HG02798 (cell line): ENCODE measurements at regions not wholly inside any gene's neighbourhood (a gene's known extent, or its start where the extent isn't known, plus 50 kb on each side); places are given as distances from the start of the nearest gene placed in this dataset.
"Not testable (repeated sequence)": the region's sequence is repeated elsewhere in the genome, so short reads cannot be mapped to it uniquely, and the experiment has no call there.

Experiments used
- ATAC-seq: cut with Tn5 transposase; IDR thresholded peaks from one replicate; pipeline ENCODE4 v1.9.1; 2021; ENCODE audit warnings: mild to moderate bottlenecking; ENCODE audit not compliant: unreplicated experiment, poor library complexity

- no peak for ATAC-seq
Measured at GRCh38 chr18:60021556-60021955, 121.8 kb downstream of the PMAIP1 start.

DNA sequence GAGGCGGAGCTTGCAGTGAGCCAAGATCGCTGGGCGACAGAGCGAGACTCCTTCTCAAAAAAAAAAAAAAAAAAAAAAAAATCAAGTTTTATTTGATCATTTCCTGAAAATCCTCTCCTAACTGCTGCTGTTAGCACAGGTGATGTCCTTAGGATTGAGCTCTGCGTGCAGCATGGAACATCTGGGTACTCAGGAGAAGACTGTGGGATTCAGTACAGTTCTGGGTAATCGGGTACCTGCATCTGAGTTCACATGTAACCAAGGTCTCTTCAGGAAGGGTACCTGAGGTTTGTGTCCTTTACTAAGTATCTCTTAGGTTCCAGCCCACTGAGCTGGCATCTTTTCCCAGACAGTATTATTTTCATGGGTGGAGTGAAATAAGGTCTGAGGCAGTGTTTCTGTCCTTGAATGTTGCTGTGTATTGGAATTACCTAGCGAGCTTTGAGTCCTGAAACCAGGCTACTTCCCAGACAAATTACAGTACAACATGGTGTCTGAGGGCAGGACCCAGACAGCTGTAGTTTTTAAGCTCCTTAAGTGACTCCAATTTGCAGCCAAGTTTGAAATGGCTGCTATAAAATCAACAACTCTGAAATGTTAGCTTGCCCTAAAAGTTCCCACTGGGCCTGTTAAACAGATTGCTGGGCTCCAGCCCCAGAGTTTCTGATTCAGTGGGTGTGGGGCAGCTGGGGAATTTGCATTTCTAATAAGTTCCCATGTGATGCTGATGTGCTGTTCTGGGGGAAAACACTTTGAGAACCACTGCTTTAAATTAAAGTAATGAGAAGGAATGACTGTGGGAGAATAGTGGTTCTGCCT, 120.5 kb downstream of the PMAIP1 start:
- ATAC-seq, result no peak

DNA sequence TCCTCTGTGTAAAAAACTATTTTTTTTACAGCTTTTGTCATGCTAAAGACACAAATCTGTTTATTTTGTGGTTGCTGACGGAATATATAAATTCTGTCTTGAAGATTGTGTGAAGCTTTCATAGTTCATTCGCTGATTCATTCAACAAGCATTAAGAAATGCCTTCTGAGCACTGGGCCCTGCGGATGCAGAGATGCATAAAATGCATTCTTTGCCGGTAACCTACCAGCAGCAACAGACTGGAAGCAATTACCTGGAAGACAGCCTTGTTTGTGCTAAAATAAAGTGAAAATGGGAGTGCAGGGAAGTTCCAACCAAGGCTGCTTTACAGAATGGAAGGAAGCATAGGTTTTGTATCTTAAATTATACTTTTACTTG, 119.7 kb downstream of the PMAIP1 start:
- no peak for ATAC-seq

DNA sequence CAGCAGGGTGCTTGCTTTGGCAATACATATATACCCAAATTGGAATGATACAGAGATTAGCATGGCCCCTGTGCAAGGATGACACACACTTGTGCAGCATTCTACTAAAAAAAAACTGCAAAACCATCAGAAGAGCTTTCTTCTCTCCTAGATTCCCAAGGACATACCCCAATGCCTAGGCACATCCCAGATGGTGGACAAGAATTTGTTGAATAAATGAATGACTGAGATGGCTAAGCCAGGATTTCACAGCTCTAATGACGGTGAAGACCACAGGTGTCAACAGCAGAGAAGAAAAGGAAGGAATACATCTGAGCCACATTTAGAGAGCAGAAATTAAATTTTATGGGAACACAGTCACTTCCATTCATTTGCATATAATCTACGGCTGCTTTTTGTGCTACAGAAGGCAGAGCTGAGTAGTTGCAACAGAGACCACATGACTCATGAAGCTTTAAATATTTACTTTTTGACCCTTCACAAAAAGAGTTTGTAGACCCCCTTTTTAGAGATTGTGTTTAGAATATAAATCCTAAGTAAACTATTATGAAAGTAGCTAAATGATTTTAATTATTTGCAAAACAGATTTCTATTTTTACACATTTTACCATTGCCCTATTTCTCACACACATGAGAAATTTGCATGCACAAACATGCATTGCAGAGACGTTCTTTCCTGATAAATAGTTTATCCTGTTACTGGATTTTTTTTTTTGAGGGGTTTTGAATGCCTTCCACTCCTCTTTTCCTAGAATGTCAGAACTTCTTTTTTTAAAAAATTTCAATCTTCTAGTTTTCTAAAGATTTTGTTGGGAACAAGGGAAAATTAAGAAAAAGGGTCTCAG, 119.0 kb downstream of the PMAIP1 start:
- no peak for ATAC-seq

DNA sequence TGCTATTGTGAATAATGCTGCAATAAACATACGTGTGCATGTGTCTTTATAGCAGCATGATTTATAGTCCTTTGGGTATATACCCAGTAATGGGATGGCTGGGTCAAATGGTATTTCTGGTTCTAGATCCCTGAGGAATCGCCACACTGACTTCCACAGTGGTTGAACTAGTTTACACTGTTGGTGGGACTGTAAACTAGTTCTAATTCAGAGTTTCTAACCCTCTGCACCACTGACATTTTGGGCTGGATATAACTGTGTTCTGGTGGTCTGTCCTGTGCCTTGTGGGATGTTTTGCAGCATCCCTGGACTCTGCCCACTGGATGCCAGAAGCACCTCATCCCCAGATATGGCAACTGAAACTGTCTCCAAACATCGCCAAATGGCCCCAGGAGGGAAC, 118.3 kb downstream of the PMAIP1 start:
- not testable (repeated sequence) for ATAC-seq

DNA sequence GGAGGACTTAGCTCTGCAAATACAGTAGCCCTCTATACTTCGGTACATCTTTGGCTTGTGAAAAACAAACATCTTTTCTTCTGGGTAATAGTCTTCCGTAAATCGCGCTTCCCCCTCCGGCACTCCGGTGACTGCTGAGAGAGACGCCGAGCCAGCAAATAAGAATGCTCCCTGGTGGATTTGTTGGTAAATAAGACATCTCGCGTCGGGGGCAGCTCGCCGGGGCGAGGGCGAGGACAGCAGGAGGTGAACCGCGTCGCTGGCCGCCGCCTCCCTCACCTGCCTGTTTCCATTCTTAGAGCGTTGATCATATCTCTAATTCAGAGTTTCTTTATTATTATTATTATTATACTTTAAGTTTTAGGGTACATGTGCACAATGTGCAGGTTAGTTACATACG, 117.6 kb downstream of the PMAIP1 start:
- ATAC-seq, result no peak

GRCh38 chr18:60015826-60016225, 116.0 kb downstream of the PMAIP1 start:
- not testable (repeated sequence) for ATAC-seq

DNA sequence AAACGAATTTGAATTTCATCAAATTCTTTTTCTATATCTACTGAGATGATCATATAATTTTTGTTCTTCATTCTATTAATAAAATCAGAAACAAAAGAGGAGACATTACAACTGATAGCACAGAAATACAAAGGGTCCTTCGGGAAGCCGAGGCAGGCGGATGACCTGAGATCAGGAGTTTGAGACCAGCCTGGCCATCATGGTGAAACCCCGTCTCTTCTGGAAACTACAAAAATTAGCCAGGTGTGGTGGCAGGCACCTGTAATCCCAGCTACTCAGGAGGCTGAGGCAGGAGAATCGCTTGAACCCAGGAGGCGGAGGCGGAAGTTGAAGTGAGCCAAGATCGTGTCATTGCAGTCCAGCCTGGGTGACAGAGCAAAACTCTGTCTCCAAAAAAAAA, 113.4 kb downstream of the PMAIP1 start:
- not testable (repeated sequence) for ATAC-seq

GRCh38 chr18:60010984-60011383, 111.2 kb downstream of the PMAIP1 start:
- no peak for ATAC-seq

DNA sequence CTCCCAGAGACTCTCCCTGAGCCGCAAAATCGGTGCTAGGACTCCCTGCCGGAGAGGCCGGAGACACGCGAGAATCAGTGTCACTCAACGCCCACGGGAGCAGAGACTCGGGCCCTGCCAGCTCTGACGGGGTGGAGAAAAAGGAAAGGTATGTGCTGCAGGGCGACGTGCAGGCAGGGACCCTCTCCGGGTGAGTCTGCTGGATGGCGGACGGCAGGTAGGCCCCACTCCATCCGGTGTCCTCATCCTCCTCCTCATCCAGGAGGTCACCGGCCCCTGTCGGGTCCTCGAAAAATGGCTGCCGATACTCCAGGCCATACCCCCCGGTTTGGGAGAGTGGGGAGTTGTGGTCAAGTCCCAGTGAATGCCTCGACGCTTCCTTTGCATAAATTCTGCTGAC, 110.7 kb downstream of the PMAIP1 start:
- no peak for ATAC-seq

- no peak for ATAC-seq
Measured at GRCh38 chr18:60007661-60008060, 107.9 kb downstream of the PMAIP1 start.

- no peak for ATAC-seq
Measured at GRCh38 chr18:60003610-60004185, 103.9 kb downstream of the PMAIP1 start.

DNA sequence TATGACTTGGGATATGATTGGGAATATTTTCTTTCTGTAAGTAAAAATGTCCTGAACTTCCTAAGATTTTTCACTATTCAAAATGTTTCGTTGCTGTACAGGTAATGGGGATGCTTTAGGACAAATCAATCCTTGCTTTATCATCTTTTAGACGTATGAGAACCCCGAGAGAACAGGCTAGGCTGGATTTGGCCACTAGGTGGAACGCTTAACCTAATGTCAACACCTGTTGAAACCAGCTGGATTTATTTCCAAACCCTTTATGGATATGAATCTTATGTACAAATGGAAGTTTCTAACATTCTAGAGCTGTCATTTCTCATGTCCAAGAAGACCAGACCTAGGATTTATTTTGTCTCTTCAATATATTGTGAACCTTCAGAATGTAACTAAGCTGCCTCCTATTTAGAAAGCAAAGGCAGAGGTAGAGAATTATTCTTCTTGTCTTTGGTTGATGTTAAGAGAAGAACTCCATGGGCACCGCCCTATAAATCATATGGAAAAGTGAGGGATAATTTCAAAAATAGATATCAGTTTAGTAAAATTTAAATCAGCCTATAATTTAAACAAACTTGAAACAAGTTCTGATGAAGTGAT, 96.7 kb downstream of the PMAIP1 start:
- ATAC-seq, result peak; percentile 78

- ATAC-seq, result peak; percentile 63
Measured at GRCh38 chr18:59994357-59994756, 94.6 kb downstream of the PMAIP1 start.

- no peak for ATAC-seq
Measured at GRCh38 chr18:59993560-59993959, 93.8 kb downstream of the PMAIP1 start.

DNA sequence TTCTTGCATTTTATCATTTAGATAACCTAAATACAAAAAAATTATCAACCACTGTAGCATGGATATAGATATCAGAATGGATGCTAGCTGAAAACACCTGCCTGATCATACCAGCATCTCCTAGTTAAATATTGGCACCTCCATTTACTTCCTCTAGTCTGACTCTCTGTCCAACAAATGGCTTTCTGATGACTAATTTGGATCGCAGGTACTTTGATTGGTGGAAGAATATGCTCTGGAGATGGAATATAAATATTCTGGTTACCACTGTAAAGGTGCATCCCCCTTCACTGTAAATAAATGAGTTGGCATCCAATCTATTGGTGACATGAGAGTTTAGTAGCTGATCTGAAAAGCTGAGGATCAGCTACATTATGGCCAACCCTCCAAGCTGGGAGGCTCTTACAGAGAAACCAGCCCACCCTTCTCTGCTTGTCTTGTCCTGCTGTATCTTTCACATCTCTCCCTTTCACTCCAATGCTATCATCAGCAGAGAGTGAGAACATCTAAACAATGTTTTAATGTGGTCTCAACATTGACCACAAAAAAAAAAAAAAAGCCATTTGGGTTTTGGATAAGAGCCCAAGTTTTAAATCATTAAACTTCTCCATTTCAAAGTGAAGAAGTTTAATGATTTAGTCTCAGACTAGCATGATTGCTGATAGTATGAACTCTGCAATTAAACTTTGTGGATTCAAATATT, 90.5 kb downstream of the PMAIP1 start:
- ATAC-seq, result no peak

GRCh38 chr18:59988098-59988706, 88.4 kb downstream of the PMAIP1 start:
- peak; percentile 72 for ATAC-seq

GRCh38 chr18:59987102-59987501, 87.3 kb downstream of the PMAIP1 start:
- no peak for ATAC-seq

DNA sequence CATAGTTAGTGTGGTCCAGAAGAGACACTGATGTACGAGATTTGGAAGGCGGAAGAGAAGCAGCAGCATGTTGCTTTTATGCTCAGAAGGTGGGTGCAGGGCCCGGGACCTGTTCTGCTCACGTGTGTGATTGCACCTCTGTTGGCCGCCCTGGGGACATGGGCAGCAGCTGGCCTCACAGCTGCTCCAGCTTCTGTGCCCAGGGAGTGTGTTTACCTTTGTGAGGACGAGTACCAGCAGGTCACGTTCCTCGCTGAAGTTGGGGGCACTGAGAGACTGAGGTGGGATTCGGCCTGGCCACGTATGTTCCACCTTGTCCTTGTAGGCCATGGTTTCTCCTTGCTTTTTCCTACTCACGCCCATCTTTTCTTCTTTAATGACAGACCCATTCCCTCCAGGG, 86.3 kb downstream of the PMAIP1 start:
- ATAC-seq, result no peak

DNA sequence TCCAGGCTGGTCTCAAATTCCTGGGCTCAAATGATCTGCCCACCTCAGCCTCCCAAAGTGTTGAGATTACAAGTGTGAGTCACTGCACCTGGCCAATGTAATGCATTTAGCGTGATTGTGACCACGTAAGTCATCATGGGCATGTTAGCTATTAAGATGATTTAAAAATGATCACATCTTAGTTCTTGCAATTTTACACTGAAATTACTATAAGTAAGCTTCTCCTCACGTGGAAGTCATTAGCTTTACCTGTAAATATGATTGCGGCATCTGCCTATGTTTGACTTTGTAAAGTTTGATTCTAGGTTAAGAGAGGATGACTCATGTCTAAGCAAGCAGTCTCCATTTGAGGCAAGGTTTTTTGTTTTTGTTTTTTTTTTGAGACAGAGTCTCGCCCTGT, 85.5 kb downstream of the PMAIP1 start:
- no peak for ATAC-seq
